Cerebellar nuclear complex (tissue), 1 donor: ENCODE measurements at regions not wholly inside any gene's neighbourhood (a gene's known extent, or its start where the extent isn't known, plus 50 kb on each side); places are given as distances from the start of the nearest gene placed in this dataset.
"Not testable (repeated sequence)": the region's sequence is repeated elsewhere in the genome, so short reads cannot be mapped to it uniquely, and the experiment has no call there.

Experiments used
- DNase-seq, 2 experiments: peaks; one replicate each; lab custom pipeline; 2025; lab: John Stamatoyannopoulos, UW

DNA sequence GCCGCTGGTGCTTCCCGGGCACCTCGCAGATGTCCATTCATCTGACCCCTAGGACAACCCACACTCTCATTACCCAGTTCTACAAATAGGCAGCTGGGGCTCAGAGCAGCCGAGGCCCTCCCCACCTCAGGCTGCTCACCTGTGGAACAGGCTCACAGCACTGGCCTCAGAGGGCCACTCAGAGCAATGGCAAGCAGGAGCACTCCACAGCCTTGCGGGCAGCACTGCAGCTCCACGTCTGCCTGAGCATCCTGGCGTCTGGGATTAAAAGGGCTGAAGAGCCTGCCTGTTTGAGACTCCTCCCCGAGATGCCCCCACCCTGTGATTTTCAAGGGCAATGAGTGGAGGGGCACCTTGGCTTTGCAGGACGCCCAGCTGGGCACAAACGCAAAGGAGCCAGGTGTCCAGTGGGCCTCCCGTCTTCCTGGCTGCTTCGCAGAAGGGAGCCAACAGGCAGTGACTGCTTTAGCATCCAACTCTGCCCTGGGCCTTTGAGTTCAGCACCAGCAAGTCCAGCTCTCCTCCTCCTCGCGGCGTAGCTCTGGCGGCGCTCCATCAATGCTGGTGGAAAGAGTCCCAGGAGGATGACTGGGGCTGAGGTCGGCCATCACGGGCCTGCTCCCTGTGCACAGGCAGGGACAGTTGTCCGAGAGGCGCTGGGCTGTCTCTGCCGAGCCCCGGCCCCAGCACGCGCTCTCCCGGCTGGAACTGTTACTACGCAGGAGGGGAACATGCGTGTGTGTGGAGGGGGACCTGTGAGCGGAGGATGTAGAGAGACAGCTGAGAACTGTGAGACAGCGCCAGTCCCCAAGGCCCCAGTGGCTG is 297.2 kb downstream of the NDUFA10 start:
- no peak for DNase-seq

DNA sequence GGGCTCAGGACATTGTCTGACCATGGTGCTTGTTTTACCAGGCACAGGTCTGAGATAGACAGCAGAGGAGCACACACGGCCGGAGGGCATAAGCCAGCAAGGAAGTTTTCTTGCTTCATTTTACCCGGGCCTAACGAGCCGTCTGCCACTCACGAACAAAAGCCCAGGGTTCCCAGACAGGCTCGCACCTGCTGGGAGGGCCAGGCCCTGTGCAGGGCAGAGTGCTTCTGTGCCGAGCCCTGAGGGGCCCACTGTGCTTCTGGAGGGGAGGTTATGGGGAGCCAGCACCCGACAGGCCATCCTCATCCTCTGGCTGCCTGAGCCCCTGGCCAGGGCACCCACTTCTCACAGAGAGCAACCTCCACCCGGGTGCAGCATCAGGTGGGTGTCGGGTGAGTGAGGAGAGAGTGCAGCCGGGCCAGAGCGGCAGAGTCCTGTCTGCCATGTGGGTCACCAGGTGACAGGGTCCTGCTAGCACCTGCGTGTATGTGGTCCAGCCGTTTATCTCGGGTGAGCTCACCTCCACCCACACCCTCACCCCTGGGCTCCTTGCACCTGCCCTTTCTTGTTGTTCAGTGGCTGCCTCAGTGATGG is 297.9 kb downstream of the NDUFA10 start:
- no peak for DNase-seq

DNA sequence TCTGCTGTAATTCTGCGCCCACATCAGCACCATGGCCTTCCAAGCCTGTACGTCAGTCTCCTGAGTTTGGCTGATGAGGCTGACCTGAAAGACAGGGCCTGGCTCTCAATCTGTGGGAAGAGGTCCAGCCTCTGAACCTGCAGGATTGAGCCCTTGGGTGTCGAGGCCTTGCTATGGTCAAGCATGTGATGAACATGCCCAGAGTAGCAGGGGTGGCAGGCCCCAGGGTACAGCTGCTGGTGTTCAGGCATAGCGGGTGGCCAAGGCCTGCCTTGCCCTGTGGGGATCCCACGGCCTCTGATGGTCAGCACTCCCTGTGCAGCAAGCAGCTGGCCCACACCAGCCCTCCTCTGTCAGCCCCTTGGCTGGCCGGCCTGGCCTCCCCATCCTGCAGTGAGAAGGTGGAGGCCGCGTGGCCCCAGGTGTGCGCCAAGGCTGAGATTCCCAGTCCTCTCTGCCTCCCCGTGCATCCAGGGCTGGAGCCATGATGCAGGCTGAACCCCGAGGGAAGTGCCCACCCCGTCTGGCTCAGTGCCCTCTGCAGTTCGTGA is 298.4 kb downstream of the NDUFA10 start:
- no peak for DNase-seq

GRCh38 chr2:239726091-239726591 is 299.0 kb downstream of the NDUFA10 start:
- DNase-seq = no peak

- DNase-seq = no peak
Measured at GRCh38 chr2:239725551-239725890, 299.6 kb downstream of the NDUFA10 start.

DNA sequence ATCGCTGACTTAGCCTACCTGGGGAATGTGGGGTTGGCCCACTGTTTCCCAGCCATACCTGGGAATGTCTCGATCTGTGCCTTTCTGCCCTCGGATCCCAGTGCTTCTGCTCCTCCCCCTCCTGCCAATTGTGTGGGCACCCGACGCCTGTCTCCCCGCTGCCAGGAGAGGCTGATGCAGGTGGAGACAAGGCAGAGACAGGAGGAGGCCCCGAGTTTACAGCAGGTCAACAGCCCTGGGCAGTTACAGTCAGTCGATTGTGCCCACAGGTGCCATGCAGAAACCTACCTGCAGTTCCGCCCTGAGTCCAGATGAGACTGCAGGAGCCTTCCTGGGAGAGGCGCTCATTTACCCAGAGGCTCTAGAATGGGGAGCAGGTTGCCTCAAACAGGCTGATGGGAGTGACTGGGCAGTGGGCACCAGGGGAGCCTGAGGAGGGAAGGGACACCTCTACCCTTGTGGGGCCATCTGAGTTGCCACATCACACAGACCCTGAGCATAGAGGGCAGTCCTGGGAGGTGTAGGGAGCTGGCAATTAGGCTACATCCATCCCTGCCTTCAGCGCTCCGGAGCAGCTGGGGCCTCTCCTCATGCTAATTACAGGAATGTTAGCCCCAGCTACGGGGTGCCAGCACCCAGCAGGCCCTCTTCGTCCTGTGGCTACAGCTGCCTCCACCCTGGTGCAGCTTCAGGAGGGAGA is 300.1 kb downstream of the NDUFA10 start:
- no peak for DNase-seq

GRCh38 chr2:239724194-239724849 is 300.8 kb downstream of the NDUFA10 start:
- no peak for DNase-seq

GRCh38 chr2:239723486-239724193 is 301.5 kb downstream of the NDUFA10 start:
- no peak for DNase-seq

- DNase-seq = peak in 1 of 2 experiments; percentile 27
Measured at GRCh38 chr2:239722760-239723470, 302.2 kb downstream of the NDUFA10 start.

DNA sequence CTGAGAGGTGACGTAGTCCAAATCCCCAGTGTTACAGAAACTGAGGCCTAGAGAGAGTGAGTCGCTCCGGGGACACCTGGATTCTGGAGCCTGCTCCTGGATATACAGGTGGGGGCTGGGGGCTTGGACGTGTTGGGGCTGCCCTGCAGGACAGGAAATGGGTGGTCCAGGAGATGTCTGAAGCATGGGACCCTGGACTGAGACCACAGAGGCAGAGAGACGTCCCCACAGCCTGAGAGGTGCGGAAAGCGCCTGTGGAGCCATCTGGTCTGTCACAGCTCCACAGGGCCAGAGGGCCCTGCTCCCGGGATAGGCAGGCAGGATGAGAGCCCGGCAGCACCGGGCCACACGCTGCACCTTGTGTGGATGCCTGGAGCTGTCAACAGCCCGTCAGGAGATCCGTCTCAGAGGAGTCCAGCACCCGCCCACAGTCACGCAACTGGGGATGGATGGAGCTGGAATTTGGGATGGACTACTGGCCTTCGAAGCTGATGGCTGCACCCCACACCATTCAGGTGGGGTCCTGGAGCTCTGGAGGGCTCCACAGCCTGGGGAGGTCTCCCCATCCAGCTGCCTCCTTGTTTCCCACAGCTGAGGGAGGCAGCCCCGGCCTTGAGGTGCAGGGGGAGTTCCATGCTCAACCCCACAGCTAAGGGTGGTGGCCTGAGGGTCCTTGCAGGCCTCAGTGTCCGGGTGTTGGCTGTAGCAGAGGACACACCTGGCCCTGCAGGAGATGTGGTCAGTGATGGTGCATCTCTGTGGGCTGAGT is 303.0 kb downstream of the NDUFA10 start:
- DNase-seq = no peak

DNA sequence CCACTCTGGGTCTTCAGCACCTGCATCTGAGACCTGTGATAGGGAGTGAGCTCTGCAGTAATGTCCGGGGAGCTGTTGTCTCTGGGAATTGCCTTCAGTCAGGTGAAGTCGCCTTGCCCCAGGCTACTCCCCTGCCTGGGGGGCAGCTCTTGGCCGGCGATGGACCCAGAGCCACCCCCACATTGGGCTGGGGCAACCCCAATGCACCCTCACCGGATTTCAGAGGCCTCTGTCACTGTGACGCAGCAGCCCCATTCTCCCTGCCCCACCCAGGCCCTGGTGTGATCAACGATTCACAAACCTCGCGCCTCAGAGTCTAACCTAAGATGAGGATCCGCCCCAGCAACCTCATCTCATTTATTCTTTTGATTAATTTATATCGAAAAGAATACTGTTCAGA is 303.6 kb downstream of the NDUFA10 start:
- DNase-seq = no peak

DNA sequence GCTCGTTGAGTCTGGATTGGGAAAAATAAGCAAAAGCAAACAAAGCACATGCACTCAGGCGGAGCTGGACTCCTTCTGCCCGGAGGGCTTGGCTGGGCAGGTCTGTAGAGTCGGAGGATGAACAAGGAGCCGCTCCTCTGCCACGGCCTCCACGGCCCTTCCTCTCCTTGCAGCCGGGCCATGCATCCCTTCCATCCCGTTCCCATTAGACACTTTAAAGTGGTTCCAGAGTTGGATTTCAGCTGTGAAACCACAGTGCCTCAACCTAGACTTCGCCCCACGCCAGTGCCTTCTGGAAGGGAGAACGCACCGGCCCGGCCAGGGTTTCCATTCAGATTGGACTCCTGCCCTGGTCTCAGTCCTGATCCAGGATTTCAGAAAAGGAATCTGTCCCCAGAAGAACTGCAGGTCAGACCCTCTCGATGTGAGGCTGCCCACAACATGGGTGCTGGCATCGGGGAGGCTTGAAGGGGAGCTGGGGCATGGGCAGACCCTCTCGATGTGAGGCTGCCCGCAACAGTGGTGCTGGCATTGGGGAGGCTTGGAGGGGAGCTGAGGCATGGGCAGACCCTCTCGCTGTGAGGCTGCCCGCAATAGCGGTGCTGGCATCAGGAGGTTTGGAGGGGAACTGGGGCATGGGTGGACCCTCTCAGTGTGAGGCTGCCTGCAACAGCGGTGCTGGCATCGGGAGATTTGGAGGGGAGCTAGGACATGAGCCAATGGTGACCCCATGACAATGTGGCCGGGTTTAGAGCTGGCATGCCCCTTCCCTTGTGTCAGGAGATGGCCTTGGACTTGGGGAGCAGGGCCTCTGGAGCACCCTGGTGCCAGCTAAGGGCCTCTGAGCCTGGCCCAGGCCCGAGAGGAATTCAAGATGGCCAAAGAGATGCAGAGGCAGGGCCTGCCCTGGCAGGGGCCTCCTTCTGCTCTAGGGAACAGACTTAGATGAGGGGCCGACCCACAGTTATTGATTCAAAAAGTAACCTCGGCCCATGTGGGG is 304.5 kb downstream of the NDUFA10 start:
- DNase-seq = no peak

DNA sequence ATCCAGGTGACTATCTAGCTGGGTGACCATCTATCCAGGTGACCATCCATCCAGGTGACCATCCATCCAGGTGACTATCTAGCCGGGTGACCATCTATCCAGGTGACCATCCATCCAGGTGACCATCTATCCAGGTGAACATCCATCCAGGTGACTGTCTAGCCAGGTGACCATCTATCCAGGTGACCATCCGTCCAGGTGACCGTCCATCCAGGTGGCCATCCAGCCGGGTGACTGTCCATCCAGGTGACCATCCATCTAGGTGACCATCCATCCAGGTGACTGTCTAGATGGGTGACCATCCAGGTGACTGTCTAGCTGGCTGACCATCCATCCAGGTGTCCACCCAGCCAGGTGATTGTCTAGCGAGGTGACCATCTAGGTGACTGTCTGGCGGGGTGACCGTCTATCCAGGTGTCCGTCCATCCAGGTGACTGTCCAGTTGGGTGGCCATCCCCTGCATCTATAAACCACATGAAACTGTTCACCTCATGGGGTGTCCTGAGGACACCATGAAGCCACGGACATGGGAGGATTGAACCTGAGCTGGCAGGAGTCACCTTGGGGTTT is 305.3 kb downstream of the NDUFA10 start:
- DNase-seq = no peak

- not testable (repeated sequence) for DNase-seq
Measured at GRCh38 chr2:239718991-239719390, 306.2 kb downstream of the NDUFA10 start.

DNA sequence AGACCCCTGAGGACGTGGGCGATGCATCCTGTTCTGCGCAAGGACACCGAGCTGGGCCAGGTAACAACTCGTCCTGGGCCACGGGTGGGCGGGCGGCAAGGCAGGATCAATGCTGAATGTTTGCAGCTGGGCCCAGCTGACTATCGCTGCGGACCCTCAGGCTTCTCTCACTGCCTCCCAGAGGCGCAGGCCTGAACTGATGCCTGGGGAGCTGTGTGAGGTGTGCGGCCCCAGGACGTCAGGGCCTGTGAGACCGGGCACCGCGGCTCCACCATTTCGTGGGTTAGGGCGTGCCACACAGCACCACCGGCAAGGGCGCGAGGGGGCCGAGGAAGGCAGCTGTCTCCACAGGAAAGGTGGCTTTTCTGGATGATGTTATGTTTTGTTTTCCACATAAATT is 307.4 kb downstream of the NDUFA10 start:
- DNase-seq = no peak

DNA sequence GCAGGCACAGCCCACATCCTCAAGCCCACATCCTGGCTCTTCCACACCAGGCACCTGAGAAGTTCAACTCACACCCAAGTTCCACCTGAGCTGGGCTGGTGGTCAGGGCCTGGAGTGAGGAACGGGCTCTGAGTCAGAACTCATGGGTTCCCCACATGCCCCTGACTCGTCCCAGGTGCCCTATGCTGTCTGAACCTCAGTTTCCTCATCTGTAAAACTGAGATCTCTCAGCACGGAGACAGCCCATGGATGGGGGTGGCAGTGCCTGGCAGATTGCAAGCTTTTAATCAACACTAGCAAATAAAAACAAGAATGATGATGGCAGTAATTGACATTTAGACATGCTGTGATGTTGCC is 307.8 kb downstream of the NDUFA10 start:
- no peak for DNase-seq

DNA sequence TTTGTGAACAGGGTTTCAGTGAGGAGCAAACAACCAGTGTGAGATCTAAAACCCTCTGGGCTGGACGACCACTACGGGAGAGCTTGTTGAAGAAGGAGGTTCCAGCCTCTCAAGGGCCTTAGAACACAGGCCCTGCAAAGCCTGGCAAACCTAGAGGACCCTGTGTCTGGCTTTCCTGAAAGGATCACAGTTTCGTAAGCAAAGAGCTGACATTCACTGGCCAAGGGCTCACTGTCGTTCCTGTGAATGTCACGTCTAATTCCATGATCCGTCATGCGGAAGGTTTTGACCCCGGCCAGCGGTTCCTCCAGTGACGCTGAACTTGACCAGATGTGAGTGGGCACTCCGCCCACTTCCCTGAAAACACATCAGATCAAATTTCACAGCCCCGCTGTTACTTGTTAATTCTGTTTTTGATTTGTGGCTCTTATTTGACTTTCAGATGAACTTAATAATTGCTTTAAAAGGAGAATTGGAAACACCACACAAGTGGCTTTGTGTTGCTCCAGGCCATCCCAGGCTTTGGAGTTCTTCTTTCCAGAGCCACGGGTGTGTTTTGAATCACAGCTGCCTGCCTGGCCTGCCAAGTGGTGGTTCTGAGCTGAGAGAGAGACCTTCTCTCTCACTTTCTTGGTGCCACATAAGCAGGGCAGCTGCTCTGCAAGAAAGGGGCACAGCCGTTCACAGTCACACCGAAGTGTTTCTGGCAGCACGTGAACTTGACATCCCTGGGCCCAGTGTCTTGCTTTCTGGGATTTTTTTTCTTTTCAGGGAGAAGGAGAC is 308.4 kb downstream of the NDUFA10 start:
- DNase-seq = no peak

DNA sequence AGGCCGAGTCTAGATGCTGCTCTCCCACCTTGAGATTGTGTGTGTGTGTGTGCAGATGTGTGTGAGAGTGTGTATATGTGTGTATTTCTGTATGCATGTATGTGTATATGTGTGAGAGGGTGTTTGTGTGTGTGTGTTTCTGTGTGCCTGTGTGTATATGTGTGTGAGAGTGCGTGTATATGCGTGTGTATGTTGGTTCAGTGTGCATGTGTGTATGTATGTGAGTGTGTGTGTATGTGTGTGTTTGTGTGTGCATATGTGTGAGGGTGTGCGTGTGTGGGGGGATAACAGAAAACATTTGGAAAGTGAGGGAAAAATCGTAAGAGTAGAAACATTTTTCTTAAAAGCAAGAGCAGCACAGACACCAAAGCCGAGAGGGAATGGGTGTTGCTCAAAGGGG is 309.1 kb downstream of the NDUFA10 start:
- DNase-seq = no peak
